CD14-positive monocyte (primary cell): ENCODE measurements at regions not wholly inside any gene's neighbourhood (a gene's known extent, or its start where the extent isn't known, plus 50 kb on each side); places are given as distances from the start of the nearest gene placed in this dataset.

Experiments used
- DNase-seq, 3 donors: peaks; one replicate each; pipeline ENCODE4 v3.0.0-alpha.2; 2011 to 2022
- H2AFZ ChIP-seq: 2 replicates; pipeline ENCODE4 v1.6.0; 2012; ENCODE audit warnings: mild to moderate bottlenecking, low read depth, low read length, inconsistent platforms; ENCODE audit not compliant: insufficient read depth, poor library complexity, severe bottlenecking
- H3K27ac ChIP-seq, 2 donors: 1 replicate in 1 of 2; 2 replicates in 1 of 2; pipeline ENCODE4 v1.5.1; 2012 to 2013; ENCODE audit warnings: low read length in 2 of 2, control low read depth in 1 of 2, inconsistent platforms in 1 of 2, low read depth in 1 of 2, mild to moderate bottlenecking in 1 of 2
- H3K27me3 ChIP-seq, 2 donors: one replicate each; pipeline versions ENCODE4 v1.6.0 to v1.6.1; 2011 to 2013; ENCODE audit warnings: low read length in 2 of 2; ENCODE audit not compliant: control insufficient read depth in 2 of 2, insufficient read depth in 2 of 2
- H3K36me3 ChIP-seq, 2 donors: replicated peaks in 1 of 2; 1 replicate in 1 of 2; 2 replicates in 1 of 2; pipeline versions ENCODE4 v1.5.1 to v1.6.1; 2012 to 2013; ENCODE audit warnings: low read length in 2 of 2, control low read depth in 1 of 2, inconsistent platforms in 1 of 2, mild to moderate bottlenecking in 1 of 2; ENCODE audit not compliant: insufficient read depth in 2 of 2, control insufficient read depth in 1 of 2
- H3K4me1 ChIP-seq, 2 donors: 1 replicate in 1 of 2; 2 replicates in 1 of 2; pipeline versions ENCODE4 v1.5.1 to v1.6.1; 2012 to 2013; ENCODE audit warnings: low read length in 2 of 2, control low read depth in 1 of 2, inconsistent platforms in 1 of 2, mild to moderate bottlenecking in 1 of 2, moderate library complexity in 1 of 2; ENCODE audit not compliant: insufficient read depth in 2 of 2, control insufficient read depth in 1 of 2
- H3K4me2 ChIP-seq: replicated peaks from 2 replicates; pipeline ENCODE3; 2012; ENCODE audit warnings: low read length, moderate library complexity, mild to moderate bottlenecking; ENCODE audit not compliant: poor library complexity, severe bottlenecking; ENCODE audit errors: extremely low read depth
- H3K4me3 ChIP-seq, 3 experiments: fragments of 200-600 bp in 1 of 3; sonication (generic) in 1 of 3; replicated peaks in 1 of 3; 1 replicate in 2 of 3; 2 replicates in 1 of 3; pipeline ENCODE4 v1.5.1; 2011 to 2013; ENCODE audit warnings: low read length in 3 of 3, mild to moderate bottlenecking in 3 of 3, control low read depth in 2 of 3, low read depth in 2 of 3, inconsistent platforms in 1 of 3, moderate library complexity in 1 of 3
- H3K79me2 ChIP-seq: 2 replicates; pipeline ENCODE4 v1.6.0; 2012; ENCODE audit warnings: mild to moderate bottlenecking, control low read depth, inconsistent platforms, low read length, moderate library complexity; ENCODE audit not compliant: insufficient read depth
- H3K9ac ChIP-seq: 2 replicates; pipeline ENCODE4 v1.6.0; 2017; ENCODE audit warnings: low read length, mild to moderate bottlenecking; ENCODE audit not compliant: insufficient read depth, poor library complexity, severe bottlenecking
- H3K9me3 ChIP-seq, 2 donors: replicated peaks in 1 of 2; 1 replicate in 1 of 2; 2 replicates in 1 of 2; pipeline versions ENCODE4 v1.5.1 to v1.6.1; 2012 to 2013; ENCODE audit warnings: low read length in 2 of 2, control low read depth in 1 of 2; ENCODE audit not compliant: control insufficient read depth in 1 of 2, insufficient read depth in 1 of 2
- H4K20me1 ChIP-seq: 2 replicates; pipeline ENCODE4 v1.6.0; 2012; ENCODE audit warnings: mild to moderate bottlenecking, low read length, control low read depth, moderate library complexity; ENCODE audit not compliant: insufficient read depth
- H3K27ac Mint-ChIP-seq, 7 donors: one replicate each; pipeline ENCODE4 v1.8.0; 2020; ENCODE audit warnings: mild to moderate bottlenecking in 7 of 7, mixed read lengths in 7 of 7, moderate library complexity in 6 of 7, inconsistent platforms in 2 of 7
- H3K27me3 Mint-ChIP-seq, 3 donors: one replicate each; pipeline ENCODE4 v1.8.0; 2021 to 2022; ENCODE audit warnings: low read depth in 3 of 3, mild to moderate bottlenecking in 3 of 3, mixed read lengths in 3 of 3, moderate library complexity in 3 of 3, inconsistent platforms in 1 of 3
- H3K36me3 Mint-ChIP-seq, 2 donors: one replicate each; pipeline ENCODE4 v1.8.0; 2020; ENCODE audit warnings: mixed read lengths in 2 of 2, inconsistent platforms in 1 of 2, mild to moderate bottlenecking in 1 of 2
- H3K4me1 Mint-ChIP-seq: one replicate; pipeline ENCODE4 v1.8.0; 2020; ENCODE audit warnings: mild to moderate bottlenecking, mixed read lengths
- H3K4me3 Mint-ChIP-seq, 2 donors: one replicate each; pipeline ENCODE4 v1.8.0; 2020; ENCODE audit warnings: mild to moderate bottlenecking in 2 of 2, mixed read lengths in 2 of 2, moderate library complexity in 1 of 2
- H3K9me3 Mint-ChIP-seq, 7 donors: one replicate each; pipeline ENCODE4 v1.8.0; 2020 to 2022; ENCODE audit warnings: mixed read lengths in 7 of 7, mild to moderate bottlenecking in 6 of 7, moderate library complexity in 6 of 7, inconsistent platforms in 2 of 7
- CTCF ChIP-seq: fragments of 200-600 bp; IDR thresholded peaks from one replicate; pipeline ENCODE4 v1.8.0; 2022; ENCODE audit warnings: antibody characterized with exemption, mild to moderate bottlenecking
- WGBS: methylation state at CpG from one replicate; pipeline ENCODE4 v1.1.5; 2013; ENCODE audit warnings: missing lambda C conversion rate; ENCODE audit not compliant: insufficient coverage; 5-methylcytosine and 5-hydroxymethylcytosine counted together
- intact Hi-C, 2 donors: fragments of 100-400 bp; cut with micrococcal nuclease; formaldehyde crosslinking; loops; one replicate each; pipeline versions ENCODE4 v1.15.0 to v1.15.1; 2023

DNA sequence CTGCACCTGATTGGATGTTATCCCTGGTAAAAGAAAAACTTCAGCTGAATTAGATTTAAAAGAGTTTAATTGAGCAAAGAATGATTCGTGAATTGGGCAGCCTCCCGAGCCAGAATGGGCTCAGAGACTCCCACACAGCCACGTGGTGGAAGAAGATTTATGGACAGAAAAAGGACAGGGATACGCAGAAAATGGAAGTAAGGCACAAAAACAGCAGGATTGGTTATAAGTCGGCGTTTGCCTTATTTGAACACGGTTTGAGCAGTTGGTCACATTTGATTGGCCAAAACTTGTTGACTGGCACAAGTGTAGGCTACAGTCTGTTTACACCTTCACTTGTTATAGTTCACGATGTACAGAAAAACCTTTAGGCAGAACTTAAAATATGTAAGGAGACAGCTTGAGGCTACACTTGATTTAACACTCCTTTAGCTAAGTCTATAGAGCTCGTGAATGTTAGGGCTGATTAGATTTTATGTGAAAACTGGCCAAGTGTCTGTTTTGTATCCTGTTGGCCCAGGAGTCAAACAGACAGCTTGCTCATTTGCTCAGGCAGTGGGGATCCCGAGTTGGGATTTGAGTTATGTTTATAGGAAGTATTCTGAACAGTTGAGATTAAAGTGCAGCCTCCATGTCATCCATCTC, 119.5 kb upstream of the SHISA6 start:
- Histone ChIP-seq H3K27ac (no peak overlapping the region), H2AFZ (no peak overlapping the region), H3K4me1 (no peaks in the 10 kb centered on the region), H3K9ac (no peak overlapping the region), H3K4me2 (no peak overlapping the region), H3K4me3 (no peak overlapping the region), H3K27me3 (no peaks in the 10 kb centered on the region), H3K79me2 (no peaks in the 10 kb centered on the region), H3K9me3 (no peaks in the 10 kb centered on the region), H4K20me1 (no peaks in the 10 kb centered on the region), H3K36me3 (no peaks in the 10 kb centered on the region)
- DNase-seq, result no peak
- TF ChIP-seq CTCF, result no peak
- WGBS, result 82% methylated on average over 8 of the region's 10 CpGs
- H3K9me3 Mint-ChIP-seq, result peaks cover 3 to 17% (median 10%) of the 10 kb centered on the region in 7 donors
- no peak overlapping the region for H3K27ac Mint-ChIP-seq
- intact Hi-C loops, result no loop called here
- peaks cover 0 to 5% (median 5%) of the 10 kb centered on the region in 3 donors for H3K27me3 Mint-ChIP-seq
- no peak overlapping the region for H3K4me3 Mint-ChIP-seq
- H3K36me3 Mint-ChIP-seq, result no peaks in the 10 kb centered on the region
- no peaks in the 10 kb centered on the region for H3K4me1 Mint-ChIP-seq

GRCh38 chr17:11109106-11109505, 131.9 kb upstream of the SHISA6 start:
- Mint-ChIP-seq H3K27ac (no peak overlapping the region), H3K4me3 (no peak overlapping the region), H3K4me1 (no peaks in the 10 kb centered on the region), H3K27me3 (peaks cover 0 to 1% (median 0%) of the 10 kb centered on the region in 3 donors), H3K36me3 (no peaks in the 10 kb centered on the region), H3K9me3 (peaks cover 0 to 16% (median 8%) of the 10 kb centered on the region in 7 donors)
- no peaks in the 10 kb centered on the region for H3K4me1 ChIP-seq
- peaks cover 0 to 3% of the 10 kb centered on the region in 2 donors for H3K9me3 ChIP-seq
- no peaks in the 10 kb centered on the region for H3K36me3 ChIP-seq
- 84% methylated on average over 3 of the region's 4 CpGs for WGBS
- no peak overlapping the region for H3K4me3 ChIP-seq
- no peak for DNase-seq
- intact Hi-C loops, result no loop called here
- TF ChIP-seq CTCF, result no peak
- H2AFZ ChIP-seq, result no peak overlapping the region
- H3K4me2 ChIP-seq, result no peak overlapping the region
- no peaks in the 10 kb centered on the region for H3K27me3 ChIP-seq
- no peaks in the 10 kb centered on the region for H3K79me2 ChIP-seq
- no peak overlapping the region for H3K27ac ChIP-seq
- H3K9ac ChIP-seq, result no peak overlapping the region
- H4K20me1 ChIP-seq, result no peaks in the 10 kb centered on the region
